ENCODE measurements at regions not wholly inside any gene's neighbourhood (a gene's known extent, or its start where the extent isn't known, plus 50 kb on each side); places are given as distances from the start of the nearest gene placed in this dataset.

GRCh38 chr2:8072907-8073306, 608.9 kb upstream of the ID2 start:
- no peak for DNase-seq

- no peak for DNase-seq
Observed at GRCh38 chr2:8073916-8074315, 607.9 kb upstream of the ID2 start.

DNA sequence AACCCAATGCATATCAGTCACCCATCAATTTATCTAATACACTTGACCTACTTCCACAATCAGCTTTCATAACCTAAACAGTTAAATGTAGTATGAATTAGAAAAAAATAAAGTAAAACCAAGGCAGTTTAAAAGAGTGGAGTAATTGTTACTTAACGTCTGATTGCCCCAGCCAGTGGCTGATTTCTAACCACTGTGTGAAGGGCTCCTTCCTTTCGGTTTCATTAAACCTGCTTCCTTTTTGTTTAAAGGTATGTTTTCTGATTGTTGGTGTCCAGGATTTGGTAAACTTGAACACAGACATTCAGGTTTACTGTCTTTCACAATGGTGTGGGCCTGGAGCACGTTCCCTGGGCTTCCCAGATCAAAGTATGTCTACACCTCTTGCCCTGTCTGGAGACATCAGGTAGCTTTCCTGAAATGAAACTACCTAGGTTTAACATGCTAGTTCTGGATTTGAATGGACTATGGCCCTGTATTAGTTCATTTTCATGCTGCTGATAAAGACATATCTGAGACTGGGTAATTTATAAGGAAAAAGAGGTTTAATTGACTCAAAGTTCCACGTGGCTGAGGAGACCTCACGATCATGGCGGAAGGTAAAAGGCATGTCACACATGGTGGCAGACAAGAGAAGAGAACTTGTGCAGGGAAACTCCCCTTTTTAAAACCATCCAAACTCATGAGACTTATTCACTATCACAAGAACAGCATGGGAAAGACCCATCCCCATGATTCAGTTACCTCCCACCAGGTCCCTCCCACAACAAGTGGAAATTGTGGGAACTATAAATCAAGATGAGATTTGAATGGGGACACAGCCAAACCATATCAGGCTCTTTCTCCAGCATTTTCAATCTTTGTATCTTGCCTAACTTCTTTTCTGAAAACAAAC, 605.2 kb upstream of the ID2 start:
- no peak for DNase-seq

GRCh38 chr2:8078705-8079104, 603.2 kb upstream of the ID2 start:
- DNase-seq = no peak

DNA sequence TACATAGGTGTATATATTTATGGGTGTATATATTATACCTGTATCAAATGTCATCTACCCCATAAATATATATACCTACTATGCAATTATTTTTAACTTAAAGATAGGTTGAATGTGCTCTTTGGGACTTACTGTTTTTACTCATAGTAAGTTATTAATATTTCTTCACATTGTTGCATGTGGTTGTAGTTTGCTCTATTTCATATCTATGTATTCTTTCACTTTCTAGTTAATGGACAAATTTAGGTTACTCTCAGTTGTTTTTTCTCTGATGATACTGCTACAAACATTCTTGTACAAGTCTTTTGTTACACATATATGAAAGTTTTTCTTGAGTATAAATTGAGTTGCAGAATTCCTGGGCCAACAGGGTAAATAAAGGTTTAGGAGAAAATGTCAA, 601.8 kb upstream of the ID2 start:
- DNase-seq = no peak

DNA sequence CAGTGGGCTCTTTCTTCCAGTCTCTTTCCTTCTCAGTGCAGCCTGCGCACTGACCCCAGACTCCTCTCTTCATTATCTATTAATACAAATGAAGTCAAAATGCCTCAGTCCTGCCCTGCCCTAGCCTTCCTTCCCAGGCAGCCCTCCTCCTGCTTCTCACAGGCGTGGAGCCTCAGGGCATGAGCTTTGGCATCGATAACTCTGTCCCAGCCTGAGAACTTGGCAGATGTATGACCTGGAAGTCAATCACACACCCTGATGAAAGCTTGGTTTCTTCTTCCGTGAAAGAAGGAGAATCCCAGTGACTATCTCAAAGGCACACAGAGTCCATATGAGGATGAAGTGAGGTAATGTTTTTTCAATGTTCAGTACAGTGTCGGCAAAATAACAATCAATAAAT, 600.7 kb upstream of the ID2 start:
- no peak for DNase-seq

GRCh38 chr2:8082840-8083239, 599.0 kb upstream of the ID2 start:
- no peak for DNase-seq

DNA sequence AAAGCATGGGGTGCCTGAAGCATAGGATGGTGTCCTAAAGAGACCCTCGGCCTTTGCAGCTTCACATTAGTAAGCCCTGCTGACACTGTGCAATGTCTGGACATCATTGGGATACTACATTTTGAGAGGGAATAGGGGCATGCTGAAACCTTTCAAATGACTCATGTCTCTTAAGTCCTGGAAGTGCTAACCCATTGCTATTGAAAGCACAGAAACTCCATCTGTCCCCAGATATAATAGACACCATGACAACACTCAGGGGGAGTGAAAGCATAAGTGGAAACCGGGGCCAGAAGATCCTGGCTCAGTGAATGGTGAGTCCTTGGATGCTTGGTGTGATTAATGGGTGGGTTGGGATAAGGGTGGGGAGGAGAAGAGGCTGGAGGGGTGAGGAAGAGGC, 595.5 kb upstream of the ID2 start:
- no peak for DNase-seq

DNA sequence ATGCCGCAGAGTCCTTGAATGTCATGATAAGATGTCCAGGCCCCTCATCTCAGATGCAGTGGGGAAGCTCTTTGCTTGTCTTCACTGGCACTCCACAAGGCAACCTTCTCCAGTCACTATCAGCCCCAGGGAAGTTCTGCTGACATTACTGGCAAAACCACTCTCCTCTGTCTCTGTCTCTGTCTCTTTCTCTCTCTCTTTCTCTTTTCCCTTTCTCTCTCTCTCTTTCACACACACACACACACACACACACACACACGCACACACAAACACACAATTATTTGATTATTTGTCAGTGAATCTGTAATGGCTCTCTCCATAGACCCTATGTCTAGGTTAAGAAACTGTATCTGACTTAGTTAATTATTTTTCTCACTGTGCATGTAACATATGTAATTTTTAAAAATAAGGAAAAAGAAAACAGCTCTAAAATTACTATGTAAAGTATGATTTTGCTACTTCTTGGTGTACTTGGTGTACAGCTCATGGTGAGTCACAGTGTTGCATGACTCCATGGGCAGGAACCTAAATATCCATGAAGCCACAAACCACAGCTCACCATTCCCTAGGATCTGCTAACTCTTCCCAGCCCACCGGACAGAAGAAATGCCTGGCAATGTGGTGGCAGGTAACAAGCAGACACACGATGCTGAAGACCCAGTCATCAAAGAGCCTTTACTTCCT, 594.9 kb upstream of the ID2 start:
- DNase-seq = no peak

DNA sequence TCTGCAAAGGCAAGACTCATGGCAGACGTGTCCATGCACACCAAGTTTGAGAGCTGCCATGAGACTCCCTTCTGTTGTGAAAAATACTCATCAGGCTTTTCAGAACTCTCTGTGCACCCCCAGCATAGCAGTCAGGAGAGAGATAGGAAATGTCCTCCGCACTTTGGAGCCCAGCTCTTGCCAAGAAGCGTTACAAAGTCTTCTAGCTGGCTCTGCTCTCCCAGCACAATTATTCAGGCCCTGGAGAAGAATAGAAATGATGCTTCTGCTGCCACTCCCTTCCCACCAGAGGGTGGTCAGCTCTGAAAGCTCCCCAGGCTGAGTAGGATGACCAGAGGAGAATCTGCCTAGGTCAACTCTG, 594.4 kb upstream of the ID2 start:
- no peak for DNase-seq

DNA sequence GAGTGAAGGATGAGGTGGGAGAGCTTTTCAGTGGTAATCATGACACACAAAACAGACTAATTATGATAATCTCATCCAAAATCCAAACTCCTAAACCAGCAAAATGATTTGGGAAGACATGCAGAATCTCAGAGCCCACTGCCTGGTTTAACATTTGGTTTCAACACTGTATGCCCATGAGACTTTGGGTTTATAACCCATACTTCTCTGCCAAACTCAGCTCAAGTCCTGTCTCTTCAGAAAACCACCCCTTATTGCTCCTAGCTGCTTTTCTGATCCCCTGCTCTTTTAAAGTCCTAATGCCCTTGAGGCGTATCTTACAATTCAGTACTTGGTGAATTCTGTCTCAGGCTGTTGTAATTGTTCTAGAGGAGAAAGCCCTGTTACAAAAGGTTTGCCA, 593.0 kb upstream of the ID2 start:
- DNase-seq = no peak

DNA sequence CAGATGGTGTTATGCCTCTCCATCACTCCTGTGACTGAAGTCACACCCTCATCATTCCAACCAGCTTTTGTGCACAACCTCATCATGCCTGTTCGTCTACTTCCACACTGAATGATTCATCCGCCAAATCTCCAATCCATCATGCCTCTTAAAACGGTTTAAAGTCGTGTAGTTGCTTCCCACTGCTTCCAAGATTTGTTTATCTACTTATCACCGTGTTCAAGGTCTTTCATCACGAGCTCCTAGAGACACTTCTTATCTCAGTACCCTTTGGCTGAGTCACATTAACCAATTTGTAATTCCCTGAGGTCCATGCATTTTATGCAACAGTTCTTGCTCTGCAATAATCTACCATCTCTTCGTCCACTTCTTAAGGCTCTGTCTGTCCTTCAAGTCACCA, 592.3 kb upstream of the ID2 start:
- no peak for DNase-seq

- DNase-seq = no peak
Observed at GRCh38 chr2:8090748-8091700, 590.8 kb upstream of the ID2 start.

DNA sequence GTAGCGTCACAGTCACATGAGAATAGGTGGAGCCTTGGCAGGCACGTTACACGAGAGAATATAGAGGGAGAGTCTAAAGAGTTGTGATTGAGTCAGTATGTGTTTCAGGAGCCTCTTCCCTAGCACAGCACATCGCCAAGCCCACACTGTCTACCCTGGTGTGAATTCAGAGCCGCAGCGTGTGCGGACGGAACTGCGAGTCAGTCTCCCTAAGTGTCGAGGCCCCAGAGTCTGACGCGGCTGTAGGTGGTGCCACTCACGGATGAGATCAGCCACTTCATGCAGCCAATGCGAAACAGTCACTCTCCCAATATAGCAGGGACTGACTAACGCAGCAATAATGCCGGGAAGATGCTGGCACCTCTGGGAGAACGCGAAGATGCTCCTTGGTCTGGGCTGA, 587.3 kb upstream of the ID2 start:
- no peak for DNase-seq

- no peak for DNase-seq
Observed at GRCh38 chr2:8095978-8096377, 585.9 kb upstream of the ID2 start.

DNA sequence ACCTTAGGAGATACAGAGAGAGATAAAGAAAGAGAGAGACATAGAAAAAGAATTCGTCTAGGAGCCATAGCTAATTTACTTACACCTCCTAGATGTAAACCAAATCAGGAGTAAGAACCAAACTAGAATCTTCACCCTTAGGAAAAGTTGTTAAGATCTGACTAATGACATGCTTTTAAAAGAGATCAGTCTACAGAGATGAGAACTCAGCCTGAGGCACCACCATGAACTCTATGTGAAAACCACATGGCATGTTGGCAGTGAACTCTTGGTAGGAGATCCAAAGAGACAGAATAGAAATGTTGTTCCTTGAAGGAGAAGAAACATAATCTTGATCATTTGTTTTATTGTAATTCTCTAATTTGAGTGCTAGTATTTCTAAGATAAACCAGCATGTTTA, 585.4 kb upstream of the ID2 start:
- no peak for DNase-seq

GRCh38 chr2:8098476-8099266, 583.2 kb upstream of the ID2 start:
- DNase-seq = no peak

- no peak for DNase-seq
Observed at GRCh38 chr2:8099267-8099582, 582.6 kb upstream of the ID2 start.

DNA sequence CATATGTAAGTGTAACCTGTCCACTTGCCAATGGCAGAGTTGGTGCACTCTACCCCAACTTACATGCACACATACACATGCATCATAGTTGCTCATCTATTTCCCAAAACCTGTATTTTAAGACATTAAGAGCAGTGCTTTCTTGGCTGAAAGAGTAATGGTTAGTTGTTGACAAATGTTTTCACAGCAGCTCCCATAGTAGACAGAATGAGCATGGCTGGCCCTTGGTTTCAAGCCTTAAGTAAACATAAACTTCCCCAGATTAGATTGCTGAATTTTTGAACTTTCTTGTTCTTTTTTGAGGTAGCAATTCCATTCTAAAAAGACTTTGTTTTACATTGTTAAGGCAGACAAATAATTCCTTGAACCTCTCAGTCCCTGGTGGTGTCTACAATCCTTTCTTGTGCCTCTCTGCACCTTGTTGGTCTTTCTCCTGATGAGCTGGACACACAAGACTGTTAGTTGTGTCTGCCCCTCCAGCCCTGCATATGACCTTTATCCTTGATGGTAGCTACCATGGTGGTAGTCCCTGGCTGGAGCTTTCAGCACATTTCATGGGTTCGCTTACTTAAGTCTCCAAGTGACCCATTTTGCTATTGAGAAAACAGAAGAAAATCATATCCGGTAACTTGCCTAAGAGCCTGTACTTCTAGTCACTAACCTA, 580.1 kb upstream of the ID2 start:
- no peak for DNase-seq

DNA sequence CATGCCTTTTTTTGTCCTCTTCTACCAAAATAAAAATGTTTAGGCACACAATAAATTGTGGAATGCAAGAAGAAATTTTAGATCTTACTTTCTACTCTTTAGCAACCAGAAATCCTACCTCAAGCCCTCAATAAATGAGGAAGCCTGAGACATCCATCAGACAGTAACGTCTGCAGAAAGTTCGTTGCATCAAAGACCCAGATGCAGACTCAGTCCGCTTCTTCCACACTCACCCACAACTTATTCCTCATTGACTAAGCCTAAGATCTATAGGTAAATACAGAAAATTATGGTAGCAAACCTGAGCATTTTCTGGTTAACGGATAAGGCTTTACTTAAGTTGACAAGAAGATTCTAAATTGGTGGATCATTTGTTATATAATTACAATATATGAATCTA, 579.4 kb upstream of the ID2 start:
- DNase-seq = no peak

- no peak for DNase-seq
Observed at GRCh38 chr2:8103085-8103708, 578.7 kb upstream of the ID2 start.

DNA sequence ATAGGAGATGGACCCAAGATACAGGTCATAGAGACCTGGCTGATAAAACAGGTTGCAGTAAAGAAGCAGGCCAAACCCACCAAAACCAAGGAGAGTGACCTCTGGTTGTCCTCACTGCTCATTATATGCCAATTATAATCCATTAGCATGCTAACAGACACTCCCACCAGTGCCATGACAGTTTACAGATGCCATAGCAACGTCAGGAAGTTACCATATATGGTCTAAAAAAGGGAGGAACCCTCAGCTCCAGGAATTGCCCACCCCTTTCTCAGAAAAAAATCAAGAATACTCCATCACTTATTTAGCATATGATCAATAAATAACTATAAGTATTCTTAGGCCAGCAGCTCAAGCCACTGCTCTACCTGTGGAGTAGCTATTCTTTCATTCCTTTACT, 574.7 kb upstream of the ID2 start:
- no peak for DNase-seq
